ENCODE measurements at regions not wholly inside any gene's neighbourhood (a gene's known extent, or its start where the extent isn't known, plus 50 kb on each side); places are given as distances from the start of the nearest gene placed in this dataset.

GRCh38 chr20:39528436-39528835 is 566.3 kb downstream of the DHX35 start:
- DNase-seq = no peak

GRCh38 chr20:39524371-39524911 is 562.3 kb downstream of the DHX35 start:
- peak; percentile 4 for DNase-seq

GRCh38 chr20:39523405-39523804 is 561.3 kb downstream of the DHX35 start:
- DNase-seq = no peak

- DNase-seq = peak; percentile 55
Observed at GRCh38 chr20:39518654-39519053, 556.5 kb downstream of the DHX35 start.

GRCh38 chr20:39516964-39517363 is 554.8 kb downstream of the DHX35 start:
- no peak for DNase-seq

- peak; percentile 39 for DNase-seq
Observed at GRCh38 chr20:39504710-39505094, 542.6 kb downstream of the DHX35 start.

GRCh38 chr20:39503902-39504709 is 542.0 kb downstream of the DHX35 start:
- peak; percentile 74 for DNase-seq

GRCh38 chr20:39492223-39492797 is 530.2 kb downstream of the DHX35 start:
- no peak for DNase-seq

GRCh38 chr20:39491711-39492110 is 529.6 kb downstream of the DHX35 start:
- no peak for DNase-seq

- DNase-seq = no peak
Observed at GRCh38 chr20:39489986-39490560, 527.9 kb downstream of the DHX35 start.

GRCh38 chr20:39480276-39481043 is 518.3 kb downstream of the DHX35 start:
- no peak for DNase-seq

GRCh38 chr20:39479196-39479810 is 517.2 kb downstream of the DHX35 start:
- no peak for DNase-seq

- DNase-seq = no peak
Observed at GRCh38 chr20:39474879-39475278, 512.7 kb downstream of the DHX35 start.

- no peak for DNase-seq
Observed at GRCh38 chr20:39473536-39473935, 511.4 kb downstream of the DHX35 start.

GRCh38 chr20:39468703-39469102 is 506.6 kb downstream of the DHX35 start:
- DNase-seq = no peak

GRCh38 chr20:39464238-39464637 is 502.1 kb downstream of the DHX35 start:
- DNase-seq = no peak

- peak; percentile 4 for DNase-seq
Observed at GRCh38 chr20:39462416-39462945, 500.3 kb downstream of the DHX35 start.

- no peak for DNase-seq
Observed at GRCh38 chr20:39458452-39458851, 496.3 kb downstream of the DHX35 start.

GRCh38 chr20:39453890-39454289 is 491.7 kb downstream of the DHX35 start:
- DNase-seq = no peak

GRCh38 chr20:39452583-39453340 is 490.6 kb downstream of the DHX35 start:
- no peak for DNase-seq

- DNase-seq = no peak
Observed at GRCh38 chr20:39451386-39451785, 489.2 kb downstream of the DHX35 start.

Measured in fibroblast of skin of scalp (primary cell).